ENCODE measurements at regions not wholly inside any gene's neighbourhood (a gene's known extent, or its start where the extent isn't known, plus 50 kb on each side); places are given as distances from the start of the nearest gene placed in this dataset.
"Not testable (repeated sequence)": the region's sequence is repeated elsewhere in the genome, so short reads cannot be mapped to it uniquely, and the experiment has no call there.

GRCh38 chr5:164998142-164998541 lies 1492.7 kb downstream of the MAT2B start:
- no peak for DNase-seq (ENCODE audit: low read depth in 2 of 2)

GRCh38 chr5:164998590-164998989 lies 1493.2 kb downstream of the MAT2B start:
- DNase-seq (ENCODE audit: low read depth in 2 of 2), result no peak

- DNase-seq (ENCODE audit: low read depth in 2 of 2), result no peak
These were observed 1495.2 kb downstream of the MAT2B start for GRCh38 chr5:165000479-165001190.

- DNase-seq (ENCODE audit: low read depth in 2 of 2), result no peak
These were observed 1497.9 kb downstream of the MAT2B start for GRCh38 chr5:165003283-165003682.

- DNase-seq (ENCODE audit: low read depth in 2 of 2), result no peak
These were observed 1498.8 kb downstream of the MAT2B start for GRCh38 chr5:165004175-165004574.

GRCh38 chr5:165014439-165014838 lies 1509.0 kb downstream of the MAT2B start:
- DNase-seq (ENCODE audit: low read depth in 2 of 2), result no peak

- DNase-seq (ENCODE audit: low read depth in 2 of 2), result no peak
These were observed 1509.7 kb downstream of the MAT2B start for GRCh38 chr5:165015126-165015525.

- DNase-seq (ENCODE audit: low read depth in 2 of 2), result no peak
These were observed 1510.1 kb downstream of the MAT2B start for GRCh38 chr5:165015547-165015946.

- DNase-seq (ENCODE audit: low read depth in 2 of 2), result no peak
These were observed 1521.6 kb downstream of the MAT2B start for GRCh38 chr5:165026971-165027370.

GRCh38 chr5:165028356-165028755 lies 1522.9 kb downstream of the MAT2B start:
- no peak for DNase-seq (ENCODE audit: low read depth in 2 of 2)

- DNase-seq (ENCODE audit: low read depth in 2 of 2), result no peak
These were observed 1523.9 kb downstream of the MAT2B start for GRCh38 chr5:165029099-165029870.

- no peak for DNase-seq (ENCODE audit: low read depth in 2 of 2)
These were observed 1525.6 kb downstream of the MAT2B start for GRCh38 chr5:165030971-165031370.

GRCh38 chr5:165031371-165031770 lies 1526.0 kb downstream of the MAT2B start:
- DNase-seq (ENCODE audit: low read depth in 2 of 2), result no peak

GRCh38 chr5:165035520-165035919 lies 1530.1 kb downstream of the MAT2B start:
- DNase-seq (ENCODE audit: low read depth in 2 of 2), result no peak

GRCh38 chr5:165039748-165040147 lies 1534.3 kb downstream of the MAT2B start:
- DNase-seq (ENCODE audit: low read depth in 2 of 2), result no peak

GRCh38 chr5:165045941-165046340 lies 1540.5 kb downstream of the MAT2B start:
- not testable (repeated sequence) for DNase-seq (ENCODE audit: low read depth in 2 of 2)

GRCh38 chr5:165055476-165055875 lies 1550.1 kb downstream of the MAT2B start:
- DNase-seq (ENCODE audit: low read depth in 2 of 2), result no peak

- DNase-seq (ENCODE audit: low read depth in 2 of 2), result no peak
These were observed 1551.7 kb downstream of the MAT2B start for GRCh38 chr5:165057145-165057544.

- no peak for DNase-seq (ENCODE audit: low read depth in 2 of 2)
These were observed 1561.4 kb downstream of the MAT2B start for GRCh38 chr5:165066751-165067385.

GRCh38 chr5:165076686-165077085 lies 1571.3 kb downstream of the MAT2B start:
- no peak for DNase-seq (ENCODE audit: low read depth in 2 of 2)

GRCh38 chr5:165079389-165079788 lies 1574.0 kb downstream of the MAT2B start:
- no peak for DNase-seq (ENCODE audit: low read depth in 2 of 2)

- DNase-seq (ENCODE audit: low read depth in 2 of 2), result no peak
These were observed 1578.0 kb downstream of the MAT2B start for GRCh38 chr5:165083394-165083793.

GRCh38 chr5:165086465-165086864 lies 1581.0 kb downstream of the MAT2B start:
- DNase-seq (ENCODE audit: low read depth in 2 of 2), result no peak

All from activated CD8-positive, alpha-beta memory T cell treated with anti-CD3 and anti-CD28 coated beads for 4 hours (primary cell).